ENCODE measurements at regions not wholly inside any gene's neighbourhood (a gene's known extent, or its start where the extent isn't known, plus 50 kb on each side); places are given as distances from the start of the nearest gene placed in this dataset.

DNA sequence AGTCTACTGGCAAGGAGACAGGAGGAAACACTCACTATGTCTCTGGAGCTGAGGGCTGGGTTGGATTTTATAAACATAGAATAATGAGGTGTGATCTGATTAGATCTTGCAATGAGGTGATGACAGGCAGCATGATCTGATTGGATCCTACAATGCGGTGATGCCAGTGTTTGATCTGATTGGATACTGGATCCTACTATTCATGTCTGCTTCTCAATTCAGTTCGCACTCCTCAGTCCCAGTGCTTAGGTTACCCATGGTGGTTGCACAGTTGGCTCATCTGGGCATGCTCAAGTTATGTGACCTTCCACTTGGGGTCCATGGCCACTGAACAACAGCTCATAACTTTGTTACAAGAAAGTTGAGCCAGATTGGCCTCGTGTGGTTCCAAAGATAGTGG lies 469.5 kb downstream of the TSHZ3 start:
- Histone ChIP-seq H3K79me2 (ENCODE audit: insufficient read depth, low read length) (no peaks in the 10 kb centered on the region), H2AK5ac (ENCODE audit: insufficient read length, low read length) (no peak overlapping the region), H3K18ac (ENCODE audit: insufficient read length, low read depth, low read length) (no peak overlapping the region), H2BK20ac (ENCODE audit: low read depth, low read length, poor library complexity, severe bottlenecking) (no peak overlapping the region), H3K14ac (ENCODE audit: insufficient read depth, low read length) (no peak overlapping the region), H3K23ac (ENCODE audit: insufficient read length, low read depth, low read length) (no peak overlapping the region), H4K8ac (replicated peaks; ENCODE audit: insufficient read length, low read depth, low read length) (no peak overlapping the region), H3K9ac (ENCODE audit: extremely low read depth, insufficient read length, low read length) (no peak overlapping the region), H3K79me1 (ENCODE audit: insufficient read depth, low read depth, low read length, poor library complexity, severe bottlenecking) (no peaks in the 10 kb centered on the region), H3K56ac (ENCODE audit: insufficient read length, low read depth, low read length) (no peak overlapping the region), H3K4me2 (ENCODE audit: insufficient read depth, insufficient read length, low read length) (no peak overlapping the region), H3K27ac (ENCODE audit: insufficient read length, low read depth, low read length) (no peak overlapping the region), H2BK5ac (ENCODE audit: insufficient read length, low read length) (no peak overlapping the region), H3K9me3 (ENCODE audit: control insufficient read depth, low read depth, low read length) (no peaks in the 10 kb centered on the region), H4K91ac (ENCODE audit: insufficient read length, low read depth, low read length) (no peak overlapping the region), H3T11ph (ENCODE audit: low read length) (no peak overlapping the region), H4K5ac (ENCODE audit: insufficient read length, low read depth, low read length) (no peak overlapping the region), H3K27me3 (ENCODE audit: insufficient read depth, low read length) (no peaks in the 10 kb centered on the region), H2BK12ac (ENCODE audit: insufficient read length, low read depth, low read length) (no peak overlapping the region), H3K4ac (ENCODE audit: low read depth, low read length) (no peak overlapping the region), H3K4me1 (ENCODE audit: insufficient read depth, low read length) (no peaks in the 10 kb centered on the region), H4K20me1 (ENCODE audit: control insufficient read depth, insufficient read depth, insufficient read length) (no peaks in the 10 kb centered on the region), H2BK15ac (ENCODE audit: low read depth, low read length) (no peak overlapping the region), H3K23me2 (ENCODE audit: insufficient read length, low read depth, low read length, poor library complexity, severe bottlenecking) (no peaks in the 10 kb centered on the region), H2BK120ac (ENCODE audit: low read depth, low read length, poor library complexity, severe bottlenecking) (no peak overlapping the region), H2AFZ (ENCODE audit: low read length) (no peak overlapping the region)
- peaks cover 3% of the 10 kb centered on the region; the same call in 1 of the 2 replicates for H3K27me3 Mint-ChIP-seq (ENCODE audit: low read depth)
- H3K4me3 Mint-ChIP-seq = no peak overlapping the region
- no peaks in the 10 kb centered on the region for H3K4me1 Mint-ChIP-seq
- H3K27ac Mint-ChIP-seq = no peak overlapping the region; a peak in 1 of 7 replicates
- TF ChIP-seq, protein P1, sequence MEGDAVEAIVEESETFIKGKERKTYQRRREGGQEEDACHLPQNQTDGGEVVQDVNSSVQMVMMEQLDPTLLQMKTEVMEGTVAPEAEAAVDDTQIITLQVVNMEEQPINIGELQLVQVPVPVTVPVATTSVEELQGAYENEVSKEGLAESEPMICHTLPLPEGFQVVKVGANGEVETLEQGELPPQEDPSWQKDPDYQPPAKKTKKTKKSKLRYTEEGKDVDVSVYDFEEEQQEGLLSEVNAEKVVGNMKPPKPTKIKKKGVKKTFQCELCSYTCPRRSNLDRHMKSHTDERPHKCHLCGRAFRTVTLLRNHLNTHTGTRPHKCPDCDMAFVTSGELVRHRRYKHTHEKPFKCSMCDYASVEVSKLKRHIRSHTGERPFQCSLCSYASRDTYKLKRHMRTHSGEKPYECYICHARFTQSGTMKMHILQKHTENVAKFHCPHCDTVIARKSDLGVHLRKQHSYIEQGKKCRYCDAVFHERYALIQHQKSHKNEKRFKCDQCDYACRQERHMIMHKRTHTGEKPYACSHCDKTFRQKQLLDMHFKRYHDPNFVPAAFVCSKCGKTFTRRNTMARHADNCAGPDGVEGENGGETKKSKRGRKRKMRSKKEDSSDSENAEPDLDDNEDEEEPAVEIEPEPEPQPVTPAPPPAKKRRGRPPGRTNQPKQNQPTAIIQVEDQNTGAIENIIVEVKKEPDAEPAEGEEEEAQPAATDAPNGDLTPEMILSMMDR (conservative IDR thresholded peaks at IDR 0.05) = no peak
- no peaks in the 10 kb centered on the region; a peak in 1 of 5 replicates for H3K9me3 Mint-ChIP-seq
- no CpG with 5 or more reads among the region's 3 CpGs for WGBS (ENCODE audit: extremely low coverage, insufficient read length, low lambda C conversion rate)
- H3K36me3 Mint-ChIP-seq (ENCODE audit: insufficient read depth in 1 of 3, low read depth in 3 of 3) = no peaks in the 10 kb centered on the region; a peak in 1 of 7 replicates
- no peak for DNase-seq

Measured in H9 (cell line).